ENCODE measurements at regions not wholly inside any gene's neighbourhood (a gene's known extent, or its start where the extent isn't known, plus 50 kb on each side); places are given as distances from the start of the nearest gene placed in this dataset.
"Not testable (repeated sequence)": the region's sequence is repeated elsewhere in the genome, so short reads cannot be mapped to it uniquely, and the experiment has no call there.

DNA sequence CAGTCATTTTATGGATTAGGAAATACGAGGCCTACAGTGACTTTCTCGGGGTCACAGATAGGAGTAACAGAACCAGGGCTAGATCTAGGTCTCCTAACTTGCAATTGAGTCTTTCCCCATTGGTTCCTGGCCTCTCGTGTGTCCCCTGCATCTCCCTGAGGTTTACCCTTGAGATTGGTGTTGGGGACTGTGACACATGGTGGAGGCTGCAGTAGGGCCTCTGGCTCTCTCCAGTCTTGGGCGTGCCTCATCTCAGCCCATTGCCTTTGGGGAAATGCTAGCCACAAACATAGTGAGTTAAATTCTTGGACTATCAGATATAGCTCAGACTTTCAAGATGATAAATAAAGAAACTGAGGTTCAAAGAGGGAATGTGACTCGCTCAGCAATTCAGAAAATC, 212.1 kb downstream of the KCNRG start:
- ATAC-seq (ENCODE audit: low read depth): no peak
- peaks cover 5% of the 10 kb centered on the region for H3K27me3 Mint-ChIP-seq
- H3K4me1 Mint-ChIP-seq: peaks cover 11% of the 10 kb centered on the region

DNA sequence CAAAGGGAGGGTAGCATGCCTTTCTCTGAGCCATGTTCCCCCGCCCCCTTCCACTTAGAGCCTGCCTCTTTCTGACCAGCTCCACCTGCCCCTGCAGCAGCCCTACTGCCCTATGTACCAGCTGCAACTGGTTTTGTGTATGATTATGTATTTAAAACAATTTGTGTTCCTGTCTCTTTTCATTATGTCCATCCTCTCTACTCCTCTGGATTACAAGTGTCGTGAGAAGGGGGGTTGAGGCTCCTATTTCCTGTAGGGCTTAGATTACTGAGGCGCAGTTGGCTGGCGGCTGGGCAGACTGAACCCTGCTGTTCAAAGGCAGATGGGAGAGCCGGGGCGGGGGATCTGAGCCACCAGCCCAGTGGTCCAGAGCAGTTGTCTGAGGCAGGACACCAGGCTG, 213.3 kb downstream of the KCNRG start:
- Mint-ChIP-seq H3K27ac (no peak overlapping the region), H3K9me3 (peaks cover 3% of the 10 kb centered on the region), H3K36me3 (peaks cover 6% of the 10 kb centered on the region), H3K4me1 (peaks cover 11% of the 10 kb centered on the region), H3K4me3 (no peak overlapping the region), H3K27me3 (peaks cover 3% of the 10 kb centered on the region)
- POLR2A ChIA-PET: no interaction called here
- no peak for ATAC-seq (ENCODE audit: low read depth)
- no peak for DNase-seq

More for the DNA sequence above, 212.1 kb downstream of the KCNRG start:
- Mint-ChIP-seq H3K36me3 (no peaks in the 10 kb centered on the region), H3K9me3 (no peaks in the 10 kb centered on the region), H3K4me3 (no peak overlapping the region), H3K27ac (no peak overlapping the region)
- POLR2A ChIA-PET: no interaction called here
- DNase-seq: no peak

GRCh38 chr13:50229960-50230661, 214.9 kb downstream of the KCNRG start:
- Mint-ChIP-seq H3K9me3 (peaks cover 3% of the 10 kb centered on the region), H3K27ac (no peak overlapping the region), H3K36me3 (peaks cover 6% of the 10 kb centered on the region), H3K4me3 (peak overlapping the region; percentile 0), H3K27me3 (no peaks in the 10 kb centered on the region), H3K4me1 (peaks cover 11% of the 10 kb centered on the region)
- POLR2A ChIA-PET: interaction anchor here (1.2 kb wide), 1 partner anchor 33 kb away, joined by 3 read pairs; no protein-coding TSS in a partner anchor
- DNase-seq (no peak), ATAC-seq (ENCODE audit: low read depth) (peak; percentile 39)

- DNase-seq (no peak), ATAC-seq (ENCODE audit: low read depth) (no peak)
- no peak overlapping the region for H3K4me3 Mint-ChIP-seq
- peaks cover 11% of the 10 kb centered on the region for H3K4me1 Mint-ChIP-seq
- peaks cover 3% of the 10 kb centered on the region for H3K9me3 Mint-ChIP-seq
- POLR2A ChIA-PET: interaction anchor here (1.2 kb wide), 1 partner anchor 33 kb away, joined by 3 read pairs; no protein-coding TSS in a partner anchor
- peaks cover 6% of the 10 kb centered on the region for H3K36me3 Mint-ChIP-seq
- H3K27me3 Mint-ChIP-seq: no peaks in the 10 kb centered on the region
- no peak overlapping the region for H3K27ac Mint-ChIP-seq
Observed at GRCh38 chr13:50230662-50230978, 215.4 kb downstream of the KCNRG start.

DNA sequence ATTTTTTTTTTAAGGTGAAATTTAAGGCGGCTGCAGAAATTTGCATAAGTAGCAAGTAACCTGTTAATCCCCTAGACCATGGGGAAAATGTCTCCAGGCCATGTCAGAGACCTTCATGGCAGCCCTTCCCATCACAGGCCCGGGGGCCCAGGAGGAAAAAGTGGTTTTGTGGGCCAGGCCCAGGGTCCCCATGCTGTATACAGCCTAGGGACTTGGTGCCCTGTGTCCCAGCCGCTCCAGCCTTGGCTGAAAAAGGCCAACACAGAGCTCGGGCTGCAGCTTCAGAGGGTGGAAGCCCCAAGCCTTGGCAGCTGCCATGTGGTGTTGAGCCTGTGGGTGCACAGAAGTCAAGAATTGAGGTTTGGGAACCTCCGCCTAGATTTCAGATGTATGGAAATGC, 218.3 kb downstream of the KCNRG start:
- DNase-seq; ATAC-seq (ENCODE audit: low read depth); H3K9me3 Mint-ChIP-seq; H3K27ac Mint-ChIP-seq; H3K4me3 Mint-ChIP-seq; H3K36me3 Mint-ChIP-seq; POLR2A ChIA-PET; H3K27me3 Mint-ChIP-seq: not testable (repeated sequence)
- peaks cover 20% of the 10 kb centered on the region for H3K4me1 Mint-ChIP-seq

- no peak for ATAC-seq (ENCODE audit: low read depth)
- no peaks in the 10 kb centered on the region for H3K27me3 Mint-ChIP-seq
- POLR2A ChIA-PET: no interaction called here
- no peak overlapping the region for H3K27ac Mint-ChIP-seq
- peaks cover 6% of the 10 kb centered on the region for H3K36me3 Mint-ChIP-seq
- no peak for DNase-seq
- peaks cover 12% of the 10 kb centered on the region for H3K4me1 Mint-ChIP-seq
- no peak overlapping the region for H3K4me3 Mint-ChIP-seq
- H3K9me3 Mint-ChIP-seq: peaks cover 3% of the 10 kb centered on the region
Observed at GRCh38 chr13:50235604-50236342, 220.5 kb downstream of the KCNRG start.

DNA sequence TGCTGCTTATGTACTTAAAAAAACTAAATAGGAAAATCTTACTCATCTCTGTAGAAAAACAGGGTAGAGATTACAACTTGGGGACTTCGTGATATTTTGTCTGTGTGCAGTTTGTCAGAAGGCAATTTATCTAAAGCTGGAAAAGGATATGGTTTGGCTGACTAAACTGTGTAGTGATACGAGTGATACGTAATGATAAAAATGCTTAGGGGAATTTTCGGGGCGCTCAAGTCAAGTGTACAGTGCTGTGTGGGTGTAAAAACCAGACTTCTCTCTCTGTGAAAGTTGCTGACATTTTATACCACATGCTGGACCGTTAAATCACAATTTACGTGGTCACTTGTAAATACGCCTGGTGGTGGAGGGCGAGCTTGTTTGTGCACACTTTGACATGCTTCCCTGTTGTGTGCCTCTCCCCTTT, 221.7 kb downstream of the KCNRG start:
- Mint-ChIP-seq H3K9me3 (peaks cover 3% of the 10 kb centered on the region), H3K4me3 (no peak overlapping the region), H3K27ac (no peak overlapping the region), H3K27me3 (no peaks in the 10 kb centered on the region), H3K36me3 (peaks cover 6% of the 10 kb centered on the region), H3K4me1 (peaks cover 11% of the 10 kb centered on the region)
- no peak for DNase-seq
- peak; percentile 87 for ATAC-seq (ENCODE audit: low read depth)
- POLR2A ChIA-PET: no interaction called here

GRCh38 chr13:50238922-50239321, 223.7 kb downstream of the KCNRG start:
- Mint-ChIP-seq H3K4me1 (peaks cover 13% of the 10 kb centered on the region), H3K27ac (no peak overlapping the region), H3K4me3 (no peak overlapping the region), H3K9me3 (no peaks in the 10 kb centered on the region), H3K27me3 (no peaks in the 10 kb centered on the region), H3K36me3 (no peaks in the 10 kb centered on the region)
- ATAC-seq (ENCODE audit: low read depth): no peak
- no peak for DNase-seq
- POLR2A ChIA-PET: no interaction called here

DNA sequence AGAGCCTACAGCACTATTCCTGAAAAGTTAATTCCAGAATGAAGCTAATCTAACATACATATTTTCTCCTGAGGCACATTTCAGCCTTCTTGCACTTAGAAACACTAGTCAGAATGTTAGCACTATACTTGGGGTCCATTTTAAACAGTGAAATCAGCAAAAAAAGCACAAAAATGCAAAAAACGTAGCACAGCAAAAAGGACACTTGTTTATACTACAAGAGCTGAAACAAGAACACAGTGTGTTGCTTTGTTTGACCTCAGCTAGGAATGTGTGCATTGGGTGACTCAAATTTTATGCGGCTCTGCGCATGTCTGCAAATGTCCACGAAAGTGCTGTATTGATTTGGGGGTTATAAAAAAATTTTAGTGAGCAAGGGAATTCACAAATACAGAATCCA, 226.2 kb downstream of the KCNRG start:
- no peak overlapping the region for H3K27ac Mint-ChIP-seq
- no peaks in the 10 kb centered on the region for H3K27me3 Mint-ChIP-seq
- H3K4me3 Mint-ChIP-seq: no peak overlapping the region
- no peaks in the 10 kb centered on the region for H3K9me3 Mint-ChIP-seq
- peaks cover 19% of the 10 kb centered on the region for H3K4me1 Mint-ChIP-seq
- POLR2A ChIA-PET: no interaction called here
- H3K36me3 Mint-ChIP-seq: no peaks in the 10 kb centered on the region
- no peak for ATAC-seq (ENCODE audit: low read depth)
- DNase-seq: no peak

DNA sequence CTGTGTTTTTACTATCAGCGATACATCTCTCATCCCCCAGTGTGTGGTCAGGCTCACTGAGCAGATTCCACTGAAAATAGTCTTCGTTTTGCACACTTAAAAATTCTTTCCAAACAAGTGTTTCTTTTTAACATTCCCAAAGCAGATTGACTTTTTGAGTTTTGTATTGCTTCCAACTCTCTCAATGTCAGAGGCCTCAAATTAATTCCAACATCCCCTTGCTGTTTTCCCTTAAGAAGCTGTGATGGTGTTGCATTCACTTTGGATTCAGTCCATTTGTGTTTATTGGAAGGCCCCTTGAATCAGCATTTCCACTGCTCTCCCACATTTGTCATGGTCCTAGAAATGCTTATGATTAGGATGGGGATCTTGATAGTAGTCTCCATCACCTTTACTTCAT, 228.7 kb downstream of the KCNRG start:
- no peak overlapping the region for H3K4me3 Mint-ChIP-seq
- peaks cover 1% of the 10 kb centered on the region for H3K9me3 Mint-ChIP-seq

GRCh38 chr13:50244355-50244712, 229.1 kb downstream of the KCNRG start:
- no peak for DNase-seq
- H3K27me3 Mint-ChIP-seq: peaks cover 2% of the 10 kb centered on the region
- peaks cover 2% of the 10 kb centered on the region for H3K36me3 Mint-ChIP-seq

More for the DNA sequence above, 228.7 kb downstream of the KCNRG start:
- H3K4me1 Mint-ChIP-seq: peaks cover 20% of the 10 kb centered on the region
- H3K36me3 Mint-ChIP-seq: peaks cover 2% of the 10 kb centered on the region
- DNase-seq: no peak
- H3K27ac Mint-ChIP-seq: no peak overlapping the region
- peaks cover 2% of the 10 kb centered on the region for H3K27me3 Mint-ChIP-seq
- no peak for ATAC-seq (ENCODE audit: low read depth)
- POLR2A ChIA-PET: no interaction called here

GRCh38 chr13:50244713-50245574, 229.7 kb downstream of the KCNRG start:
- peaks cover 2% of the 10 kb centered on the region for H3K36me3 Mint-ChIP-seq
- H3K4me1 Mint-ChIP-seq: peaks cover 24% of the 10 kb centered on the region

More at GRCh38 chr13:50244355-50244712, 229.1 kb downstream of the KCNRG start:
- peaks cover 24% of the 10 kb centered on the region for H3K4me1 Mint-ChIP-seq
- H3K9me3 Mint-ChIP-seq: peaks cover 1% of the 10 kb centered on the region
- no peak overlapping the region for H3K27ac Mint-ChIP-seq
- no peak overlapping the region for H3K4me3 Mint-ChIP-seq
- POLR2A ChIA-PET: interaction anchor here (1.2 kb wide), 1 partner anchor 248 kb away, joined by 3 read pairs; the partner anchor contains the start of gene TRIM13
- no peak for ATAC-seq (ENCODE audit: low read depth)

GRCh38 chr13:50247223-50247622, 232.0 kb downstream of the KCNRG start:
- Mint-ChIP-seq H3K4me3 (no peak overlapping the region), H3K4me1 (peaks cover 25% of the 10 kb centered on the region), H3K27ac (no peak overlapping the region), H3K9me3 (peaks cover 3% of the 10 kb centered on the region), H3K36me3 (peaks cover 2% of the 10 kb centered on the region), H3K27me3 (peaks cover 6% of the 10 kb centered on the region)
- no peak for ATAC-seq (ENCODE audit: low read depth)
- DNase-seq: no peak
- POLR2A ChIA-PET: no interaction called here

More at GRCh38 chr13:50244713-50245574, 229.7 kb downstream of the KCNRG start:
- Mint-ChIP-seq H3K27me3 (peaks cover 2% of the 10 kb centered on the region), H3K4me3 (no peak overlapping the region), H3K27ac (no peak overlapping the region), H3K9me3 (peaks cover 1% of the 10 kb centered on the region)
- DNase-seq (no peak), ATAC-seq (ENCODE audit: low read depth) (peak; percentile 89)
- POLR2A ChIA-PET: interaction anchor here (1.2 kb wide), 1 partner anchor 249 kb away, joined by 3 read pairs; the partner anchor contains the start of gene TRIM13
